ENCODE measurements at regions not wholly inside any gene's neighbourhood (a gene's known extent, or its start where the extent isn't known, plus 50 kb on each side); places are given as distances from the start of the nearest gene placed in this dataset.

GRCh38 chr4:125084608-125085007, 230.1 kb upstream of the FAT4 start:
- TF ChIP-seq, protein P1, sequence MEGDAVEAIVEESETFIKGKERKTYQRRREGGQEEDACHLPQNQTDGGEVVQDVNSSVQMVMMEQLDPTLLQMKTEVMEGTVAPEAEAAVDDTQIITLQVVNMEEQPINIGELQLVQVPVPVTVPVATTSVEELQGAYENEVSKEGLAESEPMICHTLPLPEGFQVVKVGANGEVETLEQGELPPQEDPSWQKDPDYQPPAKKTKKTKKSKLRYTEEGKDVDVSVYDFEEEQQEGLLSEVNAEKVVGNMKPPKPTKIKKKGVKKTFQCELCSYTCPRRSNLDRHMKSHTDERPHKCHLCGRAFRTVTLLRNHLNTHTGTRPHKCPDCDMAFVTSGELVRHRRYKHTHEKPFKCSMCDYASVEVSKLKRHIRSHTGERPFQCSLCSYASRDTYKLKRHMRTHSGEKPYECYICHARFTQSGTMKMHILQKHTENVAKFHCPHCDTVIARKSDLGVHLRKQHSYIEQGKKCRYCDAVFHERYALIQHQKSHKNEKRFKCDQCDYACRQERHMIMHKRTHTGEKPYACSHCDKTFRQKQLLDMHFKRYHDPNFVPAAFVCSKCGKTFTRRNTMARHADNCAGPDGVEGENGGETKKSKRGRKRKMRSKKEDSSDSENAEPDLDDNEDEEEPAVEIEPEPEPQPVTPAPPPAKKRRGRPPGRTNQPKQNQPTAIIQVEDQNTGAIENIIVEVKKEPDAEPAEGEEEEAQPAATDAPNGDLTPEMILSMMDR (IDR thresholded peaks at IDR 0.05): no peak
- TF ChIP-seq POLR2A (IDR thresholded peaks at IDR 0.05): no peak

All from lower leg skin (tissue), 3 donors.